ENCODE measurements at regions not wholly inside any gene's neighbourhood (a gene's known extent, or its start where the extent isn't known, plus 50 kb on each side); places are given as distances from the start of the nearest gene placed in this dataset.

DNA sequence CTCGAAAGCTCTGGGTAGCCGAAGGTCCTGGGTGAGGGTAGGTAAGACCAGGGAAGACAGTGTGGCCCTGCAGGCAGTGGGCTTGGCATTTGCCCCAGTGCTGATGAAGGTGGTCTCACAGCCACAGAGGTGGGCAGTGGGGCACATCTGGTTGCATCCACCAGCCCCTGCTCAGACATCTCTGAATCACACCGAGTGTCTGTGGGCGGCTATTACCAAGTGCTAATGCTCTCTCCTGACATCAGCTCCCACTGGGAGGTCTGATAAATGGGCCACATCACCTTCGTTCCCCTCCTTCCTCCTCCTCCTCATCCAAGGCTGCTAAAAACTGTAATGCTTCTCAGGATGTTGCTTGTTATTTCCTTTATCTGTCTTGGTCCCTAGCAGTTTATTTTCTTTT, 330.9 kb upstream of the COBL start:
- Histone ChIP-seq H3K9me3 (peaks cover 0 to 6% (median 0%) of the 10 kb centered on the region in 3 donors), H3K27ac (no peak overlapping the region), H3K4me3 (no peak overlapping the region), H3K4me1 (no peaks in the 10 kb centered on the region), H3K36me3 (no peaks in the 10 kb centered on the region), H3K27me3 (no peaks in the 10 kb centered on the region)
- TF ChIP-seq, protein P1, sequence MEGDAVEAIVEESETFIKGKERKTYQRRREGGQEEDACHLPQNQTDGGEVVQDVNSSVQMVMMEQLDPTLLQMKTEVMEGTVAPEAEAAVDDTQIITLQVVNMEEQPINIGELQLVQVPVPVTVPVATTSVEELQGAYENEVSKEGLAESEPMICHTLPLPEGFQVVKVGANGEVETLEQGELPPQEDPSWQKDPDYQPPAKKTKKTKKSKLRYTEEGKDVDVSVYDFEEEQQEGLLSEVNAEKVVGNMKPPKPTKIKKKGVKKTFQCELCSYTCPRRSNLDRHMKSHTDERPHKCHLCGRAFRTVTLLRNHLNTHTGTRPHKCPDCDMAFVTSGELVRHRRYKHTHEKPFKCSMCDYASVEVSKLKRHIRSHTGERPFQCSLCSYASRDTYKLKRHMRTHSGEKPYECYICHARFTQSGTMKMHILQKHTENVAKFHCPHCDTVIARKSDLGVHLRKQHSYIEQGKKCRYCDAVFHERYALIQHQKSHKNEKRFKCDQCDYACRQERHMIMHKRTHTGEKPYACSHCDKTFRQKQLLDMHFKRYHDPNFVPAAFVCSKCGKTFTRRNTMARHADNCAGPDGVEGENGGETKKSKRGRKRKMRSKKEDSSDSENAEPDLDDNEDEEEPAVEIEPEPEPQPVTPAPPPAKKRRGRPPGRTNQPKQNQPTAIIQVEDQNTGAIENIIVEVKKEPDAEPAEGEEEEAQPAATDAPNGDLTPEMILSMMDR (IDR thresholded peaks at IDR 0.05): no peak
- intact Hi-C loops (cut with DNase I; ENCODE audit: low total_unique reads): no loop called here
- DNase-seq: no peak

DNA sequence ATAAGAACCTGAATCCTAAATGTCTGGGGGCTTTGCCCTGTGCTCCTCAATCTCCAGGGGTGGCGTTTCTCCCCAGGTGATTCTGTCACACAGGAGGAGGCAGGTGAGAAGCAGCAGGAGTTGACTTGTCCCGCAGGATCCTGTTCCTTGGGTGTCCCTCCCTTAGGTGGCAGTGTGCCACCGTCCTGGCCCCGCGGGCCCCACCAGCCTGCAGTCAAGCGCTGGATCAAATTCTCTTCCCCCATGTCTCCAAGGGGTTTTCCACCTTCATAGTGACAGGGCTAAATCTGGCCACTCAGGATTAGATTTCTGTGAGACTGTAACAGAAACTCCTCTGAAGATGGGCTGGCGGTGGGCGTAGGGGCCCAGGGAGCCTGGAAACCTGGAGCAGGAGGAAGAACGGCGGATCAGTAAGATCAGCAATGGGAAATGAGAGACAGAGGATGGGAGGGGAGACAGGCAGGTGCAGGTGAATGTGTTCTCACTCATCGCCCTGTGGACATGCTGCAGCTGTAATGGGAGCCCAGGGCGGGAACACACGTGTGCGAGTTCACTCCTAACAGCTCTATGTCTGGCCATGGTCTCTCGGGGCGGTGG, 329.2 kb upstream of the COBL start:
- TF ChIP-seq, protein P1 (IDR thresholded peaks at IDR 0.05): no peak
- Histone ChIP-seq H3K27me3 (no peaks in the 10 kb centered on the region), H3K4me1 (no peaks in the 10 kb centered on the region), H3K36me3 (no peaks in the 10 kb centered on the region), H3K4me3 (no peak overlapping the region), H3K27ac (no peak overlapping the region), H3K9me3 (peaks cover 0 to 6% (median 0%) of the 10 kb centered on the region in 3 donors)
- intact Hi-C loops (cut with DNase I; ENCODE audit: low total_unique reads): no loop called here
- no peak for DNase-seq

DNA sequence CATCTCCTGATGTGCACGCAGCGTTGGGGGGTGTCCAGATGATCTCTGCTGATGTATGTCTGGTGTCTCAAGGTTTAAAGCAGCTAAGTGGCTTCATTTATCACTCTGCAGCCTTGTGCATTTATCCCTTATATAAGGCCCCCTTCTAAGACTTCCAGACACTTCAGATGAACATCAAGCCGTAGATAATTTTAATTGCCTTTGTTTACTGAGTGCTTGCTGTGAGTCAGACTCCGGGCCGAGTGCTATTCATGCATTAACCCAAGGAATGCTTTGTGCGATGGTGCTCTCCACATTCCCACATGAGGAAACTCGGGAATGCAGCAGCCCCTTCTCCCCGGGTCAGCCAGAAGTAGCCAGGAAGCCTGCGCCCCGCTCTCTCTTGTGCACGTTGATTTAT, 328.6 kb upstream of the COBL start:
- H3K4me1 ChIP-seq: no peaks in the 10 kb centered on the region
- no peaks in the 10 kb centered on the region for H3K27me3 ChIP-seq
- peaks cover 0 to 6% (median 0%) of the 10 kb centered on the region in 3 donors for H3K9me3 ChIP-seq
- no peak overlapping the region for H3K27ac ChIP-seq
- no peak overlapping the region for H3K4me3 ChIP-seq
- TF ChIP-seq, protein P1 (IDR thresholded peaks at IDR 0.05): no peak
- H3K36me3 ChIP-seq: no peaks in the 10 kb centered on the region
- intact Hi-C loops (cut with DNase I; ENCODE audit: low total_unique reads): no loop called here
- no peak for DNase-seq

DNA sequence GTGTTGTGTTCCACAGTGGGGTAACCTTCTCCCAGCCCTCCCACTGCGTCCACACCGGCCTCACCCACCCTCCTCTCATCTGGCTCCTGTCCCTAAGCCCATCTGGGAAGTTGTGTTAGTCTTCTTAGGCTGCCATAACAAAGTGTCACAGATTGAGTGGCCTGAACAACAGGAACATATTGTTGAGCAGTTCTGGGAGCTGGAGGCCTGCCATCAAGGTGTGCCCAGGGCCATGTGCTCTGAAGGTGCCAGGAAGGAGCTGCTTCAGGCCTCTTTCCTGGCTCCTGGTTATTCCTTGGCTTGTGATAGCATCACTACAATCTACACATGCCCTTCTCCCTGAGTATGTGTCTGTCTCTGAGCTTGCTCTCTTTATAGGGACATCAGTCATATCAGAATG, 327.6 kb upstream of the COBL start:
- Histone ChIP-seq H3K27ac (no peak overlapping the region), H3K36me3 (no peaks in the 10 kb centered on the region), H3K27me3 (no peaks in the 10 kb centered on the region), H3K9me3 (peaks cover 0 to 6% (median 0%) of the 10 kb centered on the region in 3 donors), H3K4me3 (no peak overlapping the region), H3K4me1 (no peaks in the 10 kb centered on the region)
- TF ChIP-seq, protein P1 (IDR thresholded peaks at IDR 0.05): no peak
- no peak for DNase-seq
- intact Hi-C loops (cut with DNase I; ENCODE audit: low total_unique reads): no loop called here

DNA sequence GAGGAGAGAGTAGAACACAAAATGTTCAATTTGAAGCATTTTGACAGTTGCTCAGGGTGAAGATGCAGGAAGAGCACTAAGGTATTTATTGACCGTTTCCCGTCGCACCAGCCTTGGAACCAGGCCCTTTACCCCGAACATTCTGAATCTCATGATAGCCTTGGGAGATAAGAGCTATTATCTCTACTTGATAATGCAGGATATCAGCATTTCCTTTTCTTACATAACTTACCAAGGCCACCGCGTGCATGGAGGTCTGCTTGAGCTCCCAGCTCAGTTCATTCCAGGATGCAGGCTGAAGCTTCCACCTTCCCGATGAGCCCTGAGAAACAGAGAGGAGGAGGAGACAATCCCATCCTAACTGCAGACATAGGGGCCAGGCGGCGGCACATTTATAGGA, 324.2 kb upstream of the COBL start:
- intact Hi-C loops (cut with DNase I; ENCODE audit: low total_unique reads): no loop called here
- no peak overlapping the region for H3K27ac ChIP-seq
- DNase-seq: no peak
- no peaks in the 10 kb centered on the region for H3K36me3 ChIP-seq
- H3K4me1 ChIP-seq: no peaks in the 10 kb centered on the region
- H3K9me3 ChIP-seq: peaks cover 0 to 6% (median 0%) of the 10 kb centered on the region in 3 donors
- TF ChIP-seq, protein P1 (IDR thresholded peaks at IDR 0.05): no peak
- H3K4me3 ChIP-seq: no peak overlapping the region
- no peaks in the 10 kb centered on the region for H3K27me3 ChIP-seq

All from tibial artery (tissue), 4 donors.